B cell (primary cell): ENCODE measurements at regions not wholly inside any gene's neighbourhood (a gene's known extent, or its start where the extent isn't known, plus 50 kb on each side); places are given as distances from the start of the nearest gene placed in this dataset.

ENCODE experiments used
- ATAC-seq: fragments of 200-7000 bp; cut with Tn5 transposase; one replicate; pipeline ENCODE4 v1.10.0; 2021; ENCODE audit warnings: low read depth, mild to moderate bottlenecking, moderate number of reproducible peaks, moderate library complexity
- CTCF ChIA-PET: fragments of 350-600 bp; sonication (Branson Sonifier 250); formaldehyde crosslinking; loops from one replicate; lab custom pipeline; 2021; ENCODE audit warnings: antibody characterized with exemption, inconsistent platforms; lab: Charles Lee
- POLR2A ChIA-PET: fragments of 350-600 bp; sonication (Branson Sonifier 250); formaldehyde crosslinking; loops from one replicate; lab custom pipeline; 2021; ENCODE audit warnings: antibody characterized with exemption; lab: Charles Lee
- DNase-seq: peaks from one replicate; pipeline ENCODE4 v3.0.0; 2013
- H2AFZ ChIP-seq: 2 replicates; pipeline ENCODE4 v1.6.1; 2012; ENCODE audit warnings: mild to moderate bottlenecking, low read depth, low read length; ENCODE audit not compliant: insufficient read depth, poor library complexity, severe bottlenecking
- H3K27ac ChIP-seq, 2 donors: 1 replicate in 1 of 2; 2 replicates in 1 of 2; pipeline ENCODE4 v1.5.1; 2012 to 2013; ENCODE audit warnings: low read length in 2 of 2, mild to moderate bottlenecking in 2 of 2, moderate library complexity in 1 of 2
- H3K27me3 ChIP-seq, 4 experiments: fragments of 200-600 bp in 1 of 4; sonication (generic) in 1 of 4; replicated peaks in 1 of 4; 1 replicate in 2 of 4; 2 replicates in 2 of 4; pipeline versions ENCODE4 v1.6.1 to v1.7.0; 2013 to 2016; ENCODE audit warnings: low read length in 3 of 4, mild to moderate bottlenecking in 2 of 4, mixed read lengths in 1 of 4, moderate library complexity in 1 of 4; ENCODE audit not compliant: insufficient read depth in 4 of 4, control insufficient read depth in 3 of 4; ENCODE audit errors: control extremely low read depth in 1 of 4
- H3K36me3 ChIP-seq, 2 experiments: replicated peaks in 1 of 2; 1 replicate in 1 of 2; 2 replicates in 1 of 2; pipeline versions ENCODE4 v1.6.1 to v1.7.1; 2013; ENCODE audit warnings: low read length in 1 of 2; ENCODE audit not compliant: insufficient read depth in 2 of 2, control insufficient read depth in 1 of 2; ENCODE audit errors: control extremely low read depth in 1 of 2, extremely low read depth in 1 of 2
- H3K4me1 ChIP-seq, 2 donors: fragments of 200-600 bp in 1 of 2; sonication (generic) in 1 of 2; 1 replicate in 1 of 2; 2 replicates in 1 of 2; pipeline versions ENCODE4 v1.5.1 to v1.6.1; 2013 to 2017; ENCODE audit warnings: low read length in 2 of 2; ENCODE audit not compliant: control insufficient read depth in 2 of 2, insufficient read depth in 2 of 2
- H3K4me2 ChIP-seq: replicated peaks from 2 replicates; pipeline ENCODE3; 2012; ENCODE audit warnings: mild to moderate bottlenecking, low read depth, low read length; ENCODE audit not compliant: poor library complexity, severe bottlenecking
- H3K4me3 ChIP-seq, 5 experiments: fragments of 200-600 bp in 1 of 5; sonication (generic) in 1 of 5; 1 replicate in 3 of 5; 2 replicates in 2 of 5; pipeline versions ENCODE4 v1.5.1 to v1.7.0; 2011 to 2016; ENCODE audit warnings: low read length in 4 of 5, mild to moderate bottlenecking in 4 of 5, low read depth in 2 of 5, control low read depth in 1 of 5, moderate library complexity in 1 of 5; ENCODE audit not compliant: insufficient read depth in 1 of 5; ENCODE audit errors: control extremely low read depth in 1 of 5, extremely low read depth in 1 of 5
- H3K79me2 ChIP-seq: fragments of 200-600 bp; sonication (generic); one replicate; pipeline ENCODE4 v1.6.0; 2016; ENCODE audit warnings: low read length; ENCODE audit not compliant: control insufficient read depth, insufficient read depth
- H3K9ac ChIP-seq: fragments of 200-600 bp; sonication (generic); 2 replicates; pipeline ENCODE4 v1.6.1; 2017; ENCODE audit warnings: mild to moderate bottlenecking, low read length, moderate library complexity
- H3K9me3 ChIP-seq, 3 donors: one replicate each; pipeline versions ENCODE4 v1.6.1 to v1.7.1; 2013; ENCODE audit warnings: low read length in 2 of 3; ENCODE audit not compliant: control insufficient read depth in 2 of 3, insufficient read depth in 1 of 3; ENCODE audit errors: control extremely low read depth in 1 of 3
- H4K20me1 ChIP-seq: 2 replicates; pipeline ENCODE4 v1.6.0; 2012; ENCODE audit warnings: mild to moderate bottlenecking, low read length; ENCODE audit not compliant: insufficient read depth, control insufficient read depth, poor library complexity, severe bottlenecking
- H3K27ac Mint-ChIP-seq: one replicate; pipeline ENCODE4 v1.8.0; 2021; ENCODE audit warnings: mixed read lengths
- H3K27me3 Mint-ChIP-seq: one replicate; pipeline ENCODE4 v1.8.0; 2021; ENCODE audit warnings: mixed read lengths
- H3K4me1 Mint-ChIP-seq: one replicate; pipeline ENCODE4 v1.8.0; 2021; ENCODE audit warnings: mixed read lengths
- H3K4me3 Mint-ChIP-seq: one replicate; pipeline ENCODE4 v1.8.0; 2021; ENCODE audit warnings: mixed read lengths
- H3K9me3 Mint-ChIP-seq: one replicate; pipeline ENCODE4 v1.8.0; 2022; ENCODE audit warnings: mixed read lengths; ENCODE audit not compliant: insufficient read depth
- EZH2 ChIP-seq: IDR thresholded peaks from 2 replicates; pipeline ENCODE4 v1.6.1; 2012; ENCODE audit warnings: borderline replicate concordance, low read depth, mild to moderate bottlenecking, moderate library complexity, low read length; ENCODE audit not compliant: insufficient read depth, poor library complexity, severe bottlenecking
- WGBS: methylation state at CpG from one replicate; pipeline ENCODE4 v1.1.5; 2013; ENCODE audit warnings: missing lambda C conversion rate; ENCODE audit not compliant: insufficient coverage; 5-methylcytosine and 5-hydroxymethylcytosine counted together
- intact Hi-C: fragments of 100-400 bp; cut with micrococcal nuclease; formaldehyde crosslinking; loops from one replicate; pipeline ENCODE4 v1.10.0; 2022
- TF ChIP-seq, protein P1 (sequence below): fragments of 200-600 bp; IDR thresholded peaks from one replicate; pipeline ENCODE4 v1.8.0; 2022; ENCODE audit warnings: antibody characterized with exemption, mild to moderate bottlenecking

DNA sequence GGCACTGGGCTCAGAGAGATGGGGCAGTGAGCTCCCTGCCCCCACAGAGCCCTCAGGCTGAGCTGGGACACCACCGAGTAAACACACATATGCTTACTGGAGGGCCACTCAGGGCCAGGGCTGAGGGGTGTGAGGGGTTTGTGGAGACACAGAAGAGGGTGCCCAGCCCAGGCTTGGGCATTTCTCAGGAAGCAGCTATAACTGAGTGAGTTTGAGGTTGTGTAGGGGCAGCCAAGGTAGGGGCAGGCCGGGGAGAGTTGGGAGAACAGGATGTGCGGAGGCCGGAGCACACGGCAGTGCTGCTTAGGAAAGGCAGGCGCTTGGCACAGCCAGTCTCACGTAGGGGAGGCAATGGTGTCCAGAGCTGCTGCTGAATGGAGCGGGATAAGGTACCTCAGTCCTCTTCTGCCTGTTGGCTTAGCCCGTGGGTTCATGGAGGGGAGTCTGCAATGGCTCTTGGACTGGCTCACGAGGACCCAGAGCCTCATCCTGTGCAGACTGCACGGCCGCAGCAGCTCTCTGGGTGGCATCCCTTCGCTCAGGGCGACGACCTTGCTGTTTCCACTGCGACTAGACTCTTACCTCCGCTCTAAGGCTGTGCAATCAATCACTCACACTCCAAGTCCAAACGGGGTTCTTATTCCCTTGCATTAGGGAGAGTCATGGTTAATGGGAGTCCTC is 466.1 kb upstream of the HS6ST1 start:
- Histone ChIP-seq H2AFZ (no peak overlapping the region), H3K4me2 (no peak overlapping the region), H3K27me3 (peaks cover 0 to 3% (median 0%) of the 10 kb centered on the region in 4 experiments), H3K9me3 (peaks cover 0 to 7% (median 0%) of the 10 kb centered on the region in 3 donors), H3K9ac (no peak overlapping the region), H3K79me2 (no peaks in the 10 kb centered on the region), H3K4me1 (no peaks in the 10 kb centered on the region), H4K20me1 (no peaks in the 10 kb centered on the region), H3K36me3 (no peaks in the 10 kb centered on the region), H3K4me3 (no peak overlapping the region), H3K27ac (no peak overlapping the region)
- no peak for DNase-seq
- Mint-ChIP-seq H3K4me3 (no peak overlapping the region), H3K27ac (no peak overlapping the region), H3K27me3 (peaks cover 3% of the 10 kb centered on the region), H3K4me1 (no peaks in the 10 kb centered on the region), H3K9me3 (peaks cover 4% of the 10 kb centered on the region)
- intact Hi-C loops = no loop called here
- no peak for ATAC-seq
- POLR2A ChIA-PET = no interaction called here
- CTCF ChIA-PET = no interaction called here
- no peak for TF ChIP-seq EZH2
- TF ChIP-seq, protein P1, sequence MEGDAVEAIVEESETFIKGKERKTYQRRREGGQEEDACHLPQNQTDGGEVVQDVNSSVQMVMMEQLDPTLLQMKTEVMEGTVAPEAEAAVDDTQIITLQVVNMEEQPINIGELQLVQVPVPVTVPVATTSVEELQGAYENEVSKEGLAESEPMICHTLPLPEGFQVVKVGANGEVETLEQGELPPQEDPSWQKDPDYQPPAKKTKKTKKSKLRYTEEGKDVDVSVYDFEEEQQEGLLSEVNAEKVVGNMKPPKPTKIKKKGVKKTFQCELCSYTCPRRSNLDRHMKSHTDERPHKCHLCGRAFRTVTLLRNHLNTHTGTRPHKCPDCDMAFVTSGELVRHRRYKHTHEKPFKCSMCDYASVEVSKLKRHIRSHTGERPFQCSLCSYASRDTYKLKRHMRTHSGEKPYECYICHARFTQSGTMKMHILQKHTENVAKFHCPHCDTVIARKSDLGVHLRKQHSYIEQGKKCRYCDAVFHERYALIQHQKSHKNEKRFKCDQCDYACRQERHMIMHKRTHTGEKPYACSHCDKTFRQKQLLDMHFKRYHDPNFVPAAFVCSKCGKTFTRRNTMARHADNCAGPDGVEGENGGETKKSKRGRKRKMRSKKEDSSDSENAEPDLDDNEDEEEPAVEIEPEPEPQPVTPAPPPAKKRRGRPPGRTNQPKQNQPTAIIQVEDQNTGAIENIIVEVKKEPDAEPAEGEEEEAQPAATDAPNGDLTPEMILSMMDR = no peak
- 92% methylated on average over 12 of the region's 18 CpGs for WGBS

DNA sequence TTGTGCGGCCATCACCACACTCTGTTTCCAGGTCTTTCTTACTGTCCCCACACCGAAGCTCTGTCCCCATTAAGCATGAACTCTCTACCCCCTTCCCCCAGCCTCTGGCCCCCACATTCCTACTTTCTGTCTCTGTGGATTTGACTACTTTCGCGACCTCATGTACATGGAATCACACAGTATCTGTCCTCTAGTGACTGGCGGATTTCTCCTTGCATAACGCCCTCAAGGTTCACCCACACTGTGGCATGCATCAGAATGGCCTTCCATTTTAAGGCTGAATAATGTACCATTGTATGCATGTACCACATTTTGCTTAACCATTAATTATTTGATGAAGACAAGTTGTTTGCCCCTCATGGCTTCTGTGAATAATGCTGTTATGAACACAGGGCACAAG is 467.6 kb upstream of the HS6ST1 start:
- ChIA-PET CTCF (no interaction called here), POLR2A (no interaction called here)
- TF ChIP-seq EZH2 = no peak
- TF ChIP-seq, protein P1 = no peak
- Histone ChIP-seq H3K9me3 (peaks cover 0 to 7% (median 0%) of the 10 kb centered on the region in 3 donors), H3K27ac (no peak overlapping the region), H3K4me3 (no peak overlapping the region), H3K36me3 (no peaks in the 10 kb centered on the region), H3K27me3 (no peaks in the 10 kb centered on the region), H2AFZ (no peak overlapping the region), H4K20me1 (no peaks in the 10 kb centered on the region), H3K4me2 (no peak overlapping the region), H3K4me1 (no peaks in the 10 kb centered on the region), H3K9ac (no peak overlapping the region), H3K79me2 (no peaks in the 10 kb centered on the region)
- Mint-ChIP-seq H3K27ac (no peak overlapping the region), H3K27me3 (peaks cover 3% of the 10 kb centered on the region), H3K4me3 (no peak overlapping the region), H3K4me1 (no peaks in the 10 kb centered on the region), H3K9me3 (peaks cover 4% of the 10 kb centered on the region)
- DNase-seq (no peak), ATAC-seq (no peak)
- 100% methylated on average over 3 of the region's 6 CpGs for WGBS
- intact Hi-C loops = no loop called here
